NCI-H526 (cell line): ENCODE measurements at regions not wholly inside any gene's neighbourhood (a gene's known extent, or its start where the extent isn't known, plus 50 kb on each side); places are given as distances from the start of the nearest gene placed in this dataset.
"Not testable (repeated sequence)": the region's sequence is repeated elsewhere in the genome, so short reads cannot be mapped to it uniquely, and the experiment has no call there.

ENCODE experiments used
- DNase-seq, 2 experiments: peaks; one replicate each; lab custom pipeline; 2025; lab: John Stamatoyannopoulos, UW

GRCh38 chr5:2382776-2383697 lies 368.4 kb downstream of the IRX2 start:
- no peak for DNase-seq

- no peak for DNase-seq
These were observed 369.6 kb downstream of the IRX2 start for GRCh38 chr5:2381861-2382260.

- no peak for DNase-seq
These were observed 370.4 kb downstream of the IRX2 start for GRCh38 chr5:2381070-2381469.

- no peak for DNase-seq
These were observed 372.5 kb downstream of the IRX2 start for GRCh38 chr5:2378976-2379375.

GRCh38 chr5:2378108-2378507 lies 373.4 kb downstream of the IRX2 start:
- DNase-seq, result no peak

- DNase-seq, result no peak
These were observed 375.0 kb downstream of the IRX2 start for GRCh38 chr5:2376486-2376885.

GRCh38 chr5:2375757-2376250 lies 375.7 kb downstream of the IRX2 start:
- no peak for DNase-seq

GRCh38 chr5:2375291-2375690 lies 376.2 kb downstream of the IRX2 start:
- no peak for DNase-seq

GRCh38 chr5:2374703-2375102 lies 376.8 kb downstream of the IRX2 start:
- DNase-seq, result no peak

GRCh38 chr5:2373631-2374030 lies 377.8 kb downstream of the IRX2 start:
- DNase-seq, result no peak

- no peak for DNase-seq
These were observed 380.1 kb downstream of the IRX2 start for GRCh38 chr5:2371419-2371710.

GRCh38 chr5:2370626-2371418 lies 380.7 kb downstream of the IRX2 start:
- DNase-seq, result no peak

- no peak for DNase-seq
These were observed 382.3 kb downstream of the IRX2 start for GRCh38 chr5:2369178-2369577.

- DNase-seq, result no peak
These were observed 384.7 kb downstream of the IRX2 start for GRCh38 chr5:2366816-2367215.

- no peak for DNase-seq
These were observed 394.2 kb downstream of the IRX2 start for GRCh38 chr5:2357309-2357708.

- DNase-seq, result no peak
These were observed 395.6 kb downstream of the IRX2 start for GRCh38 chr5:2355859-2356258.

GRCh38 chr5:2353871-2354440 lies 397.5 kb downstream of the IRX2 start:
- no peak for DNase-seq

GRCh38 chr5:2353211-2353610 lies 398.3 kb downstream of the IRX2 start:
- DNase-seq, result no peak

GRCh38 chr5:2352101-2352861 lies 399.2 kb downstream of the IRX2 start:
- no peak for DNase-seq

GRCh38 chr5:2349768-2350167 lies 401.7 kb downstream of the IRX2 start:
- DNase-seq, result not testable (repeated sequence)

GRCh38 chr5:2338686-2339085 lies 412.8 kb downstream of the IRX2 start:
- no peak for DNase-seq
